ENCODE measurements at regions not wholly inside any gene's neighbourhood (a gene's known extent, or its start where the extent isn't known, plus 50 kb on each side); places are given as distances from the start of the nearest gene placed in this dataset.

- peaks cover 6% of the 10 kb centered on the region; the same call in 1 of the 2 replicates for H3K4me1 ChIP-seq
- no peak overlapping the region for H3K4me3 ChIP-seq (ENCODE audit: low read depth, low read length)
- H3K27me3 ChIP-seq: no peaks in the 10 kb centered on the region
- no peak for DNase-seq
- H3K36me3 ChIP-seq: no peaks in the 10 kb centered on the region
- no peak for TF ChIP-seq CTCF (IDR thresholded peaks at IDR 0.05; ENCODE audit: low read depth, low read length)
- no peaks in the 10 kb centered on the region for H3K9me3 ChIP-seq
These were observed 300.6 kb downstream of the EIPR1 start for GRCh38 chr2:3076848-3077642.

GRCh38 chr2:3075991-3076340 lies 301.7 kb downstream of the EIPR1 start:
- no peak overlapping the region for H3K4me3 ChIP-seq (ENCODE audit: low read depth, low read length)
- no peaks in the 10 kb centered on the region for H3K27me3 ChIP-seq
- peaks cover 6% of the 10 kb centered on the region; the same call in 1 of the 2 replicates for H3K4me1 ChIP-seq
- DNase-seq: no peak
- no peak for TF ChIP-seq CTCF (IDR thresholded peaks at IDR 0.05; ENCODE audit: low read depth, low read length)
- no peaks in the 10 kb centered on the region for H3K9me3 ChIP-seq
- no peaks in the 10 kb centered on the region for H3K36me3 ChIP-seq

GRCh38 chr2:3075316-3075990 lies 302.2 kb downstream of the EIPR1 start:
- Histone ChIP-seq H3K27me3 (no peaks in the 10 kb centered on the region), H3K9me3 (no peaks in the 10 kb centered on the region), H3K4me1 (peaks cover 6% of the 10 kb centered on the region; the same call in 1 of the 2 replicates), H3K4me3 (ENCODE audit: low read depth, low read length) (no peak overlapping the region), H3K36me3 (no peaks in the 10 kb centered on the region)
- no peak for TF ChIP-seq CTCF (IDR thresholded peaks at IDR 0.05; ENCODE audit: low read depth, low read length)
- no peak for DNase-seq

- TF ChIP-seq CTCF (IDR thresholded peaks at IDR 0.05; ENCODE audit: low read depth, low read length): no peak
- Histone ChIP-seq H3K36me3 (no peaks in the 10 kb centered on the region), H3K4me3 (ENCODE audit: low read depth, low read length) (no peak overlapping the region), H3K27me3 (no peaks in the 10 kb centered on the region), H3K4me1 (peaks cover 6% of the 10 kb centered on the region; the same call in 1 of the 2 replicates), H3K9me3 (no peaks in the 10 kb centered on the region)
- DNase-seq: no peak
These were observed 303.9 kb downstream of the EIPR1 start for GRCh38 chr2:3073704-3074103.

GRCh38 chr2:3073041-3073595 lies 304.5 kb downstream of the EIPR1 start:
- Histone ChIP-seq H3K36me3 (no peaks in the 10 kb centered on the region), H3K9me3 (no peaks in the 10 kb centered on the region), H3K4me1 (peaks cover 6% of the 10 kb centered on the region; the same call in 1 of the 2 replicates), H3K4me3 (ENCODE audit: low read depth, low read length) (no peak overlapping the region), H3K27me3 (no peaks in the 10 kb centered on the region)
- DNase-seq: peak; percentile 32
- no peak for TF ChIP-seq CTCF (IDR thresholded peaks at IDR 0.05; ENCODE audit: low read depth, low read length)

All from BE2C (cell line).